WTC11 (cell line): ENCODE measurements at regions not wholly inside any gene's neighbourhood (a gene's known extent, or its start where the extent isn't known, plus 50 kb on each side); places are given as distances from the start of the nearest gene placed in this dataset.

Source experiments
- ATAC-seq: fragments of 200-7000 bp; cut with Tn5 transposase; 2 replicates; pipeline ENCODE4 v1.10.0; 2021; ENCODE audit warnings: mild to moderate bottlenecking, moderate library complexity
- CTCF ChIA-PET: fragments of 300-600 bp; sonication (Branson Sonifier 250); formaldehyde crosslinking; loops from one replicate; lab custom pipeline; 2021; ENCODE audit warnings: antibody characterized with exemption; lab: Charles Lee
- POLR2A ChIA-PET: fragments of 350-600 bp; sonication (Branson Sonifier 250); formaldehyde crosslinking; loops from one replicate; lab custom pipeline; 2021; ENCODE audit warnings: antibody characterized with exemption; lab: Charles Lee
- DNase-seq: peaks from one replicate; pipeline ENCODE4 v3.0.0; 2021; ENCODE audit warnings: low spot score
- H3K27ac Mint-ChIP-seq: 2 replicates; pipeline ENCODE4 v1.8.0; 2021; ENCODE audit warnings: mixed read lengths
- H3K27me3 Mint-ChIP-seq: 2 replicates; pipeline ENCODE4 v1.8.0; 2021; ENCODE audit warnings: low read depth, mild to moderate bottlenecking, moderate library complexity, mixed read lengths
- H3K36me3 Mint-ChIP-seq: 2 replicates; pipeline ENCODE4 v1.8.0; 2021; ENCODE audit warnings: mixed read lengths
- H3K4me1 Mint-ChIP-seq: 2 replicates; pipeline ENCODE4 v1.8.0; 2022; ENCODE audit warnings: mixed read lengths
- H3K4me3 Mint-ChIP-seq: 2 replicates; pipeline ENCODE4 v1.8.0; 2021; ENCODE audit warnings: mild to moderate bottlenecking, moderate library complexity, mixed read lengths
- H3K9me3 Mint-ChIP-seq: 2 replicates; pipeline ENCODE4 v1.8.0; 2021; ENCODE audit warnings: mixed read lengths
- ATF1 ChIP-seq: sonication (generic); formaldehyde crosslinking; IDR thresholded peaks from 2 replicates; pipeline ENCODE4 v1.8.1; 2023; ENCODE audit warnings: mild to moderate bottlenecking, moderate library complexity, missing genetic modification reagents
- CREM ChIP-seq: sonication (generic); formaldehyde crosslinking; IDR thresholded peaks from 2 replicates; pipeline ENCODE4 v1.8.1; 2022; ENCODE audit warnings: mild to moderate bottlenecking, missing genetic modification reagents, moderate library complexity
- ELF4 ChIP-seq: sonication (generic); formaldehyde crosslinking; IDR thresholded peaks from 2 replicates; pipeline ENCODE4 v1.8.1; 2022; ENCODE audit warnings: low read depth, mild to moderate bottlenecking, moderate library complexity, missing genetic modification reagents
- FOXJ3 ChIP-seq: sonication (generic); formaldehyde crosslinking; IDR thresholded peaks from 2 replicates; pipeline ENCODE4 v1.9.0; 2021; ENCODE audit warnings: missing genetic modification reagents, mild to moderate bottlenecking, borderline replicate concordance
- HMGA2 ChIP-seq: fragments of 250-450 bp; sonication (Bioruptor Pico); IDR thresholded peaks from 2 replicates; pipeline ENCODE4 v1.4.0; 2021; ENCODE audit warnings: mild to moderate bottlenecking, moderate library complexity
- JAZF1 ChIP-seq: fragments of 250-450 bp; sonication (Bioruptor Pico); IDR thresholded peaks from 2 replicates; pipeline ENCODE4 v1.9.0; 2021; ENCODE audit warnings: moderate library complexity, mild to moderate bottlenecking, inconsistent platforms
- JUN ChIP-seq: sonication (generic); formaldehyde crosslinking; IDR thresholded peaks from 2 replicates; pipeline ENCODE4 v1.8.0; 2023; ENCODE audit warnings: mild to moderate bottlenecking, missing genetic modification reagents
- KAT7 ChIP-seq: sonication (generic); formaldehyde crosslinking; IDR thresholded peaks from 2 replicates; pipeline ENCODE4 v1.8.1; 2023; ENCODE audit warnings: missing genetic modification reagents, mild to moderate bottlenecking, borderline replicate concordance
- NFYB ChIP-seq: sonication (generic); formaldehyde crosslinking; conservative IDR thresholded peaks from 2 replicates; pipeline ENCODE4 v1.8.0; 2022; ENCODE audit warnings: low read depth, missing genetic modification reagents
- NR1H2 ChIP-seq: sonication (generic); formaldehyde crosslinking; IDR thresholded peaks from 2 replicates; pipeline ENCODE4 v1.9.0; 2021; ENCODE audit warnings: mild to moderate bottlenecking, moderate library complexity, missing genetic modification reagents
- NR3C1 ChIP-seq: sonication (generic); formaldehyde crosslinking; conservative IDR thresholded peaks from 2 replicates; pipeline ENCODE4 v1.8.1; 2023; ENCODE audit warnings: low read depth, mild to moderate bottlenecking, missing genetic modification reagents
- OVOL2 ChIP-seq: fragments of 250-450 bp; sonication (Bioruptor Pico); IDR thresholded peaks from 2 replicates; pipeline ENCODE4 v1.9.0; 2021; ENCODE audit warnings: mild to moderate bottlenecking, borderline replicate concordance
- PRRX2 ChIP-seq: fragments of 250-450 bp; sonication (Bioruptor Pico); IDR thresholded peaks from 2 replicates; pipeline ENCODE4 v1.8.0; 2021; ENCODE audit warnings: mild to moderate bottlenecking
- SOX15 ChIP-seq: fragments of 250-450 bp; sonication (Bioruptor Pico); IDR thresholded peaks from 2 replicates; pipeline ENCODE4 v1.9.0; 2021; ENCODE audit warnings: mild to moderate bottlenecking
- SP1 ChIP-seq: sonication (generic); formaldehyde crosslinking; conservative IDR thresholded peaks from 2 replicates; pipeline ENCODE4 v1.8.1; 2022; ENCODE audit warnings: missing genetic modification reagents
- ZNF121 ChIP-seq: sonication (generic); formaldehyde crosslinking; IDR thresholded peaks from 2 replicates; pipeline ENCODE4 v1.8.0; 2023; ENCODE audit warnings: missing genetic modification reagents
- ZNF138 ChIP-seq: sonication (generic); formaldehyde crosslinking; conservative IDR thresholded peaks from 2 replicates; pipeline ENCODE4 v1.8.1; 2022; ENCODE audit warnings: mild to moderate bottlenecking, moderate library complexity, missing genetic modification reagents
- ZNF232 ChIP-seq: sonication (generic); formaldehyde crosslinking; IDR thresholded peaks from 2 replicates; pipeline ENCODE4 v1.8.0; 2022; ENCODE audit warnings: mild to moderate bottlenecking, missing genetic modification reagents
- ZNF263 ChIP-seq: sonication (generic); formaldehyde crosslinking; IDR thresholded peaks from 2 replicates; pipeline ENCODE4 v1.8.1; 2022; ENCODE audit warnings: low read depth, mild to moderate bottlenecking, moderate library complexity, missing genetic modification reagents
- ZNF671 ChIP-seq: fragments of 250-450 bp; sonication (Bioruptor Pico); IDR thresholded peaks from 2 replicates; pipeline ENCODE4 v1.8.0; 2021; ENCODE audit warnings: mild to moderate bottlenecking
- TF ChIP-seq, protein P1 (sequence below): sonication (generic); formaldehyde crosslinking; IDR thresholded peaks from 2 replicates; pipeline ENCODE4 v1.8.1; 2023; ENCODE audit warnings: mild to moderate bottlenecking, missing genetic modification reagents, moderate library complexity
- TF ChIP-seq, protein P2 (sequence below): sonication (generic); formaldehyde crosslinking; IDR thresholded peaks from 2 replicates; pipeline ENCODE4 v1.8.1; 2022; ENCODE audit warnings: mild to moderate bottlenecking, moderate library complexity, missing genetic modification reagents
- TF ChIP-seq, protein P3 (sequence below): sonication (generic); formaldehyde crosslinking; IDR thresholded peaks from 2 replicates; pipeline ENCODE4 v1.8.0; 2022; ENCODE audit warnings: mild to moderate bottlenecking, missing genetic modification reagents
- TF ChIP-seq, protein P4 (sequence below): sonication (generic); formaldehyde crosslinking; IDR thresholded peaks from 2 replicates; pipeline ENCODE4 v1.8.1; 2022; ENCODE audit warnings: missing genetic modification reagents, borderline replicate concordance
- TF ChIP-seq, protein P5 (sequence below): sonication (generic); formaldehyde crosslinking; IDR thresholded peaks from 2 replicates; pipeline ENCODE4 v1.8.1; 2022; ENCODE audit warnings: mild to moderate bottlenecking, missing genetic modification reagents, moderate library complexity, borderline replicate concordance
- TF ChIP-seq, protein P6 (sequence below): sonication (generic); formaldehyde crosslinking; conservative IDR thresholded peaks from 2 replicates; pipeline ENCODE4 v1.8.1; 2023; ENCODE audit warnings: mild to moderate bottlenecking, low read depth, missing genetic modification reagents, moderate library complexity
- TF ChIP-seq, protein P7 (sequence below): sonication (generic); formaldehyde crosslinking; IDR thresholded peaks from 2 replicates; pipeline ENCODE4 v1.8.0; 2022; ENCODE audit warnings: mild to moderate bottlenecking, missing genetic modification reagents
- TF ChIP-seq, protein P8 (sequence below): sonication (generic); formaldehyde crosslinking; IDR thresholded peaks from 2 replicates; pipeline ENCODE4 v1.8.0; 2023; ENCODE audit warnings: missing genetic modification reagents

DNA sequence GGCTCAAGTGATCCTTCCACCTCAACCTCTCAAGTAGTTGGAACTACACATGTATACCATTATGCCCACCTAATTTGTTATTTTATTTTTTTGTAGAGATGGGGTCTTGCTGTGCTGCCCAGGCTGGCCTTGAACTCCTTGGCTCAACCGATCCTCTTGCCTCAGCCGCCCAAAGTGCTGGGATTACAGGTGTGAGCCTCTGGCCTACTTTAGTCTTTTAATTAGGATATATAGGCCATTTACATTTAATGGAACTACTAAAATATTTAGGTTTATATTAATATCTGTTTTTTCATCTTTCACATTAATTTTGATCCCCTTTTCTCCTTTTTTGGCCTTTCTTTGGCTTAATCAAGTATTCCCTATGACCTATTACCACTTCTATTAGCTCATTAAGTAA lies 95.7 kb upstream of the OSR1 start:
- ChIA-PET POLR2A (no interaction called here), CTCF (no interaction called here)
- H3K4me3 Mint-ChIP-seq = no peak overlapping the region
- H3K27ac Mint-ChIP-seq = no peak overlapping the region
- TF ChIP-seq ATF1 (CRISPR knock-in tag) (no peak), FOXJ3 (CRISPR knock-in tag) (no peak), PRRX2 (CRISPR knock-in tag) (no peak), HMGA2 (no peak), SP1 (CRISPR knock-in tag) (no peak), ELF4 (CRISPR knock-in tag) (no peak), SOX15 (no peak), JAZF1 (CRISPR knock-in tag) (no peak), ZNF263 (CRISPR knock-in tag) (no peak), NFYB (CRISPR knock-in tag) (no peak), JUN (no peak), ZNF121 (no peak), CREM (CRISPR knock-in tag) (no peak), OVOL2 (no peak), ZNF138 (CRISPR knock-in tag) (no peak), NR1H2 (CRISPR knock-in tag) (no peak)
- TF ChIP-seq, protein P1, sequence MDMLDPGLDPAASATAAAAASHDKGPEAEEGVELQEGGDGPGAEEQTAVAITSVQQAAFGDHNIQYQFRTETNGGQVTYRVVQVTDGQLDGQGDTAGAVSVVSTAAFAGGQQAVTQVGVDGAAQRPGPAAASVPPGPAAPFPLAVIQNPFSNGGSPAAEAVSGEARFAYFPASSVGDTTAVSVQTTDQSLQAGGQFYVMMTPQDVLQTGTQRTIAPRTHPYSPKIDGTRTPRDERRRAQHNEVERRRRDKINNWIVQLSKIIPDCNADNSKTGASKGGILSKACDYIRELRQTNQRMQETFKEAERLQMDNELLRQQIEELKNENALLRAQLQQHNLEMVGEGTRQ (CRISPR knock-in tag) = no peak
- TF ChIP-seq, protein P2, sequence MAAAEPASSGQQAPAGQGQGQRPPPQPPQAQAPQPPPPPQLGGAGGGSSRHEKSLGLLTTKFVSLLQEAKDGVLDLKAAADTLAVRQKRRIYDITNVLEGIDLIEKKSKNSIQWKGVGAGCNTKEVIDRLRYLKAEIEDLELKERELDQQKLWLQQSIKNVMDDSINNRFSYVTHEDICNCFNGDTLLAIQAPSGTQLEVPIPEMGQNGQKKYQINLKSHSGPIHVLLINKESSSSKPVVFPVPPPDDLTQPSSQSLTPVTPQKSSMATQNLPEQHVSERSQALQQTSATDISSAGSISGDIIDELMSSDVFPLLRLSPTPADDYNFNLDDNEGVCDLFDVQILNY (CRISPR knock-in tag) = no peak
- TF ChIP-seq, protein P3, sequence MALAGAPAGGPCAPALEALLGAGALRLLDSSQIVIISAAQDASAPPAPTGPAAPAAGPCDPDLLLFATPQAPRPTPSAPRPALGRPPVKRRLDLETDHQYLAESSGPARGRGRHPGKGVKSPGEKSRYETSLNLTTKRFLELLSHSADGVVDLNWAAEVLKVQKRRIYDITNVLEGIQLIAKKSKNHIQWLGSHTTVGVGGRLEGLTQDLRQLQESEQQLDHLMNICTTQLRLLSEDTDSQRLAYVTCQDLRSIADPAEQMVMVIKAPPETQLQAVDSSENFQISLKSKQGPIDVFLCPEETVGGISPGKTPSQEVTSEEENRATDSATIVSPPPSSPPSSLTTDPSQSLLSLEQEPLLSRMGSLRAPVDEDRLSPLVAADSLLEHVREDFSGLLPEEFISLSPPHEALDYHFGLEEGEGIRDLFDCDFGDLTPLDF (CRISPR knock-in tag) = no peak
- TF ChIP-seq, protein P4, sequence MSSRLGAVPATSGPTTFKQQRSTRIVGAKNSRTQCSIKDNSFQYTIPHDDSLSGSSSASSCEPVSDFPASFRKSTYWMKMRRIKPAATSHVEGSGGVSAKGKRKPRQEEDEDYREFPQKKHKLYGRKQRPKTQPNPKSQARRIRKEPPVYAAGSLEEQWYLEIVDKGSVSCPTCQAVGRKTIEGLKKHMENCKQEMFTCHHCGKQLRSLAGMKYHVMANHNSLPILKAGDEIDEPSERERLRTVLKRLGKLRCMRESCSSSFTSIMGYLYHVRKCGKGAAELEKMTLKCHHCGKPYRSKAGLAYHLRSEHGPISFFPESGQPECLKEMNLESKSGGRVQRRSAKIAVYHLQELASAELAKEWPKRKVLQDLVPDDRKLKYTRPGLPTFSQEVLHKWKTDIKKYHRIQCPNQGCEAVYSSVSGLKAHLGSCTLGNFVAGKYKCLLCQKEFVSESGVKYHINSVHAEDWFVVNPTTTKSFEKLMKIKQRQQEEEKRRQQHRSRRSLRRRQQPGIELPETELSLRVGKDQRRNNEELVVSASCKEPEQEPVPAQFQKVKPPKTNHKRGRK (CRISPR knock-in tag) = no peak
- H3K27me3 Mint-ChIP-seq = no peaks in the 10 kb centered on the region
- DNase-seq (no peak), ATAC-seq (no peak)
- H3K9me3 Mint-ChIP-seq = 0 out of 2 replicates have a peak, but pooled peaks cover 3% of the 10 kb centered on the region
- peaks cover 18% of the 10 kb centered on the region for H3K4me1 Mint-ChIP-seq
- H3K36me3 Mint-ChIP-seq = no peaks in the 10 kb centered on the region

DNA sequence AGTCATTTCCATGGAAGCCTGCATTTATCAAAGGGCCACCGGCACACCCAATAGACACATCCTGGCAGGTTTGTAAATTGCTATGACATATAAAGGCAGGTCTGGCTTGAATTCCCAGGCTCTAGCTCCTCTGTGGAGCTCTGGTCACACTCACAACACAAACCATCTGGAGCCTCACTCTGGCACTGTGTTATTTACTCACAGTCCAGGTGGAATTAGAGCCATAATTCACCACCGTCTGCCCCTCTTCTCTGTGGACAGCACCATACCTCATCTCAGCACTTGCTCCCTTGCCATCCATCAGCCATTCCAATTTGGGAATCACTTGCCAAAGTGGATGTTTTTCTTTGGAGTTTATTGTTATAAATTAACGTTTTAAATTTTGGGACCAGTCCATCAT lies 84.3 kb upstream of the OSR1 start:
- no peak overlapping the region for H3K27ac Mint-ChIP-seq
- no peaks in the 10 kb centered on the region for H3K36me3 Mint-ChIP-seq
- H3K9me3 Mint-ChIP-seq = peaks cover 13% of the 10 kb centered on the region
- no peak for ATAC-seq
- POLR2A ChIA-PET = no interaction called here
- no peaks in the 10 kb centered on the region for H3K4me1 Mint-ChIP-seq
- DNase-seq = no peak
- H3K27me3 Mint-ChIP-seq = no peaks in the 10 kb centered on the region
- CTCF ChIA-PET = no interaction called here
- H3K4me3 Mint-ChIP-seq = no peak overlapping the region
- no peak for TF ChIP-seq KAT7 (CRISPR knock-in tag)
- TF ChIP-seq, protein P5, sequence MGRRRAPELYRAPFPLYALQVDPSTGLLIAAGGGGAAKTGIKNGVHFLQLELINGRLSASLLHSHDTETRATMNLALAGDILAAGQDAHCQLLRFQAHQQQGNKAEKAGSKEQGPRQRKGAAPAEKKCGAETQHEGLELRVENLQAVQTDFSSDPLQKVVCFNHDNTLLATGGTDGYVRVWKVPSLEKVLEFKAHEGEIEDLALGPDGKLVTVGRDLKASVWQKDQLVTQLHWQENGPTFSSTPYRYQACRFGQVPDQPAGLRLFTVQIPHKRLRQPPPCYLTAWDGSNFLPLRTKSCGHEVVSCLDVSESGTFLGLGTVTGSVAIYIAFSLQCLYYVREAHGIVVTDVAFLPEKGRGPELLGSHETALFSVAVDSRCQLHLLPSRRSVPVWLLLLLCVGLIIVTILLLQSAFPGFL (CRISPR knock-in tag) = no peak
- TF ChIP-seq ZNF232 (CRISPR knock-in tag) = no peak
- no peak for TF ChIP-seq JUN
- TF ChIP-seq ZNF671 (CRISPR knock-in tag) = no peak
- TF ChIP-seq, protein P6, sequence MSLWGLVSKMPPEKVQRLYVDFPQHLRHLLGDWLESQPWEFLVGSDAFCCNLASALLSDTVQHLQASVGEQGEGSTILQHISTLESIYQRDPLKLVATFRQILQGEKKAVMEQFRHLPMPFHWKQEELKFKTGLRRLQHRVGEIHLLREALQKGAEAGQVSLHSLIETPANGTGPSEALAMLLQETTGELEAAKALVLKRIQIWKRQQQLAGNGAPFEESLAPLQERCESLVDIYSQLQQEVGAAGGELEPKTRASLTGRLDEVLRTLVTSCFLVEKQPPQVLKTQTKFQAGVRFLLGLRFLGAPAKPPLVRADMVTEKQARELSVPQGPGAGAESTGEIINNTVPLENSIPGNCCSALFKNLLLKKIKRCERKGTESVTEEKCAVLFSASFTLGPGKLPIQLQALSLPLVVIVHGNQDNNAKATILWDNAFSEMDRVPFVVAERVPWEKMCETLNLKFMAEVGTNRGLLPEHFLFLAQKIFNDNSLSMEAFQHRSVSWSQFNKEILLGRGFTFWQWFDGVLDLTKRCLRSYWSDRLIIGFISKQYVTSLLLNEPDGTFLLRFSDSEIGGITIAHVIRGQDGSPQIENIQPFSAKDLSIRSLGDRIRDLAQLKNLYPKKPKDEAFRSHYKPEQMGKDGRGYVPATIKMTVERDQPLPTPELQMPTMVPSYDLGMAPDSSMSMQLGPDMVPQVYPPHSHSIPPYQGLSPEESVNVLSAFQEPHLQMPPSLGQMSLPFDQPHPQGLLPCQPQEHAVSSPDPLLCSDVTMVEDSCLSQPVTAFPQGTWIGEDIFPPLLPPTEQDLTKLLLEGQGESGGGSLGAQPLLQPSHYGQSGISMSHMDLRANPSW = no peak
- no peak for TF ChIP-seq NR3C1 (CRISPR knock-in tag)
- TF ChIP-seq, protein P7, sequence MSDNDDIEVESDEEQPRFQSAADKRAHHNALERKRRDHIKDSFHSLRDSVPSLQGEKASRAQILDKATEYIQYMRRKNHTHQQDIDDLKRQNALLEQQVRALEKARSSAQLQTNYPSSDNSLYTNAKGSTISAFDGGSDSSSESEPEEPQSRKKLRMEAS (CRISPR knock-in tag) = no peak
- TF ChIP-seq, protein P8, sequence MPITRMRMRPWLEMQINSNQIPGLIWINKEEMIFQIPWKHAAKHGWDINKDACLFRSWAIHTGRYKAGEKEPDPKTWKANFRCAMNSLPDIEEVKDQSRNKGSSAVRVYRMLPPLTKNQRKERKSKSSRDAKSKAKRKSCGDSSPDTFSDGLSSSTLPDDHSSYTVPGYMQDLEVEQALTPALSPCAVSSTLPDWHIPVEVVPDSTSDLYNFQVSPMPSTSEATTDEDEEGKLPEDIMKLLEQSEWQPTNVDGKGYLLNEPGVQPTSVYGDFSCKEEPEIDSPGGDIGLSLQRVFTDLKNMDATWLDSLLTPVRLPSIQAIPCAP (CRISPR knock-in tag) = no peak
- no peak for TF ChIP-seq ELF4 (CRISPR knock-in tag)
